ENCODE measurements at regions not wholly inside any gene's neighbourhood (a gene's known extent, or its start where the extent isn't known, plus 50 kb on each side); places are given as distances from the start of the nearest gene placed in this dataset.

DNA sequence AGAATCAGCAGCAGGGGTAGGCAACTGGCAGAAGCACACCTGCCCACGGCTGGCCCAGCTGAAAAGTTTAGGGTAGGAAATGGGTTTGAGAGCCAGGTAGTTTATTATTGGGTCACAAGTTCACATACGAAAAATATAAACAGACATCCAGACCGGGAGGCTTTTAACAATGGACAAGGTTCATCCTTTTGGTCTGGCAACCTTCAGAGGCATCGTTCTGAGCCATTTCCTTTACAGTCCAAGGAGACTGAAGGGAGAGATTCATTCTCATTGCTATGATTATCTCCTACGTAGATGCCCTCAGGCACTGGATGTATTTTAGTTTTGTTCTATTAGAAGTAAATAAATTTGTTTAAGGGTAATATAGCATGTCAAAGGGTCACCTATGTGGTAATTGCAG lies 248.0 kb upstream of the THBS1 start:
- no peak for DNase-seq (ENCODE audit: low spot score)
- no peaks in the 10 kb centered on the region for H3K9me3 ChIP-seq (ENCODE audit: low read length)
- H3K27ac ChIP-seq (ENCODE audit: low read depth, low read length, poor library complexity, severe bottlenecking): no peak overlapping the region
- TF ChIP-seq, protein P1, sequence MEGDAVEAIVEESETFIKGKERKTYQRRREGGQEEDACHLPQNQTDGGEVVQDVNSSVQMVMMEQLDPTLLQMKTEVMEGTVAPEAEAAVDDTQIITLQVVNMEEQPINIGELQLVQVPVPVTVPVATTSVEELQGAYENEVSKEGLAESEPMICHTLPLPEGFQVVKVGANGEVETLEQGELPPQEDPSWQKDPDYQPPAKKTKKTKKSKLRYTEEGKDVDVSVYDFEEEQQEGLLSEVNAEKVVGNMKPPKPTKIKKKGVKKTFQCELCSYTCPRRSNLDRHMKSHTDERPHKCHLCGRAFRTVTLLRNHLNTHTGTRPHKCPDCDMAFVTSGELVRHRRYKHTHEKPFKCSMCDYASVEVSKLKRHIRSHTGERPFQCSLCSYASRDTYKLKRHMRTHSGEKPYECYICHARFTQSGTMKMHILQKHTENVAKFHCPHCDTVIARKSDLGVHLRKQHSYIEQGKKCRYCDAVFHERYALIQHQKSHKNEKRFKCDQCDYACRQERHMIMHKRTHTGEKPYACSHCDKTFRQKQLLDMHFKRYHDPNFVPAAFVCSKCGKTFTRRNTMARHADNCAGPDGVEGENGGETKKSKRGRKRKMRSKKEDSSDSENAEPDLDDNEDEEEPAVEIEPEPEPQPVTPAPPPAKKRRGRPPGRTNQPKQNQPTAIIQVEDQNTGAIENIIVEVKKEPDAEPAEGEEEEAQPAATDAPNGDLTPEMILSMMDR (conservative IDR thresholded peaks at IDR 0.05; ENCODE audit: low read length): no peak
- TF ChIP-seq EZH2phosphoT487 (IDR thresholded peaks at IDR 0.05; ENCODE audit: borderline replicate concordance, low read depth, low read length): no peak
- no TSS peak for BruUV-seq (replicated peaks)
- no peaks in the 10 kb centered on the region for H4K20me1 ChIP-seq (ENCODE audit: insufficient read depth, low read length)
- H3K36me3 ChIP-seq (ENCODE audit: insufficient read depth, low read length): no peaks in the 10 kb centered on the region
- no peaks in the 10 kb centered on the region for H3K9me2 ChIP-seq (ENCODE audit: insufficient read depth, low read length)
- H3K4me2 ChIP-seq (ENCODE audit: low read length): no peak overlapping the region
- CTCF ChIA-PET (ENCODE audit: unreplicated experiment): no interaction called here
- intact Hi-C loops (cut with micrococcal nuclease; ENCODE audit: unreplicated experiment): no loop called here
- H3K4me3 ChIP-seq (ENCODE audit: low read depth, low read length, poor library complexity, severe bottlenecking): no peak overlapping the region
- H2AFZ ChIP-seq (ENCODE audit: low read length): no peak overlapping the region
- H3K79me2 ChIP-seq (ENCODE audit: insufficient read depth, low read depth, low read length): no peaks in the 10 kb centered on the region
- no peaks in the 10 kb centered on the region for H3K4me1 ChIP-seq (ENCODE audit: insufficient read depth, low read length, poor library complexity, severe bottlenecking)
- POLR2A ChIA-PET: no interaction called here

DNA sequence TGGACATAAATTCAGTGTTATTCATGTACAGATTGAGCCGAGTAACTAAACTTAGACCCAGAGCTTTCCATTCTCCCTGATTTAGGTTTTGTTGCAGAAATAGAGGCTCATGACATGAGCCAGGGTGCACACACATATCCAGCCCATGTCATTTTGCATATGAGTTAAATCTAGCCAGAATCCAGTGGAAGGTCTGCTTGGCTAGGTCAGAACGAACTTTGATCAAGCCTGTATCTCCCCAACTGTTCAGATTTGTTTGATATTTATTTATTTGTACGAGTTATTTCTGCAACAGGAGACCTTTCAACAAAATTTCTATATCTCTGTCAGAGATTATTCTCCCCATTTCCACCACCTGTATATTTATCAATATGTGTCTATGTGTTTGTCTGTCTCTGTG lies 247.5 kb upstream of the THBS1 start:
- BruUV-seq (replicated peaks): no TSS peak
- H3K27ac ChIP-seq (ENCODE audit: low read depth, low read length, poor library complexity, severe bottlenecking): no peak overlapping the region
- no peak overlapping the region for H3K4me2 ChIP-seq (ENCODE audit: low read length)
- TF ChIP-seq, protein P1 (conservative IDR thresholded peaks at IDR 0.05; ENCODE audit: low read length): no peak
- no peak for TF ChIP-seq EZH2phosphoT487 (IDR thresholded peaks at IDR 0.05; ENCODE audit: borderline replicate concordance, low read depth, low read length)
- H4K20me1 ChIP-seq (ENCODE audit: insufficient read depth, low read length): no peaks in the 10 kb centered on the region
- ChIA-PET POLR2A (no interaction called here), CTCF (ENCODE audit: unreplicated experiment) (no interaction called here)
- H3K9me3 ChIP-seq (ENCODE audit: low read length): no peaks in the 10 kb centered on the region
- H3K4me1 ChIP-seq (ENCODE audit: insufficient read depth, low read length, poor library complexity, severe bottlenecking): no peaks in the 10 kb centered on the region
- H3K4me3 ChIP-seq (ENCODE audit: low read depth, low read length, poor library complexity, severe bottlenecking): no peak overlapping the region
- H3K9me2 ChIP-seq (ENCODE audit: insufficient read depth, low read length): no peaks in the 10 kb centered on the region
- intact Hi-C loops (cut with micrococcal nuclease; ENCODE audit: unreplicated experiment): no loop called here
- H3K79me2 ChIP-seq (ENCODE audit: insufficient read depth, low read depth, low read length): no peaks in the 10 kb centered on the region
- H3K36me3 ChIP-seq (ENCODE audit: insufficient read depth, low read length): no peaks in the 10 kb centered on the region
- no peak overlapping the region for H2AFZ ChIP-seq (ENCODE audit: low read length)
- DNase-seq (ENCODE audit: low spot score): no peak

DNA sequence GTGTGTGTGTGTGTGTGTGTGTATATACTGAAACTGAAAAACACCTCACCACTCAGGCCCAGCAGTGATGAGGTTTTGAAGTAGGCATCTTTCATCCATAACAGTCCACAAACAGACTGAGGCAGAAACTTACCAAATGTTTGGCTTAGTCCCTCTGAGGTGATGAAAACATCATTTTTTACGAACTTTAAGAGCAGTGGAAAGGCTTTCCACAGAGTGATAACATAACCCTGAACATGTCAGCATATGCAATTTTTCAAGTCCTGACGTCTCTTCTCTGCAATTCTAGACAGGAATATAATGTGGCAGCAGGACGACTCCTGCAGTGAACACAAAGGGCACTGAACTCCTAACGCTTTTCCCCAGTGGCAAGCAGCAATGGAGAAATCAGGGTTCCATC lies 247.0 kb upstream of the THBS1 start:
- BruUV-seq (replicated peaks): no TSS peak
- no peak for DNase-seq (ENCODE audit: low spot score)
- H3K4me2 ChIP-seq (ENCODE audit: low read length): no peak overlapping the region
- H3K79me2 ChIP-seq (ENCODE audit: insufficient read depth, low read depth, low read length): no peaks in the 10 kb centered on the region
- no peaks in the 10 kb centered on the region for H3K36me3 ChIP-seq (ENCODE audit: insufficient read depth, low read length)
- no peaks in the 10 kb centered on the region for H3K9me3 ChIP-seq (ENCODE audit: low read length)
- no peaks in the 10 kb centered on the region for H4K20me1 ChIP-seq (ENCODE audit: insufficient read depth, low read length)
- H3K4me1 ChIP-seq (ENCODE audit: insufficient read depth, low read length, poor library complexity, severe bottlenecking): no peaks in the 10 kb centered on the region
- intact Hi-C loops (cut with micrococcal nuclease; ENCODE audit: unreplicated experiment): no loop called here
- H3K4me3 ChIP-seq (ENCODE audit: low read depth, low read length, poor library complexity, severe bottlenecking): no peak overlapping the region
- POLR2A ChIA-PET: no interaction called here
- H3K9me2 ChIP-seq (ENCODE audit: insufficient read depth, low read length): no peaks in the 10 kb centered on the region
- TF ChIP-seq EZH2phosphoT487 (IDR thresholded peaks at IDR 0.05; ENCODE audit: borderline replicate concordance, low read depth, low read length): no peak
- H2AFZ ChIP-seq (ENCODE audit: low read length): no peak overlapping the region
- CTCF ChIA-PET (ENCODE audit: unreplicated experiment): no interaction called here
- H3K27ac ChIP-seq (ENCODE audit: low read depth, low read length, poor library complexity, severe bottlenecking): no peak overlapping the region

All from OCI-LY7 (cell line).